ENCODE measurements at regions not wholly inside any gene's neighbourhood (a gene's known extent, or its start where the extent isn't known, plus 50 kb on each side); places are given as distances from the start of the nearest gene placed in this dataset.

DNA sequence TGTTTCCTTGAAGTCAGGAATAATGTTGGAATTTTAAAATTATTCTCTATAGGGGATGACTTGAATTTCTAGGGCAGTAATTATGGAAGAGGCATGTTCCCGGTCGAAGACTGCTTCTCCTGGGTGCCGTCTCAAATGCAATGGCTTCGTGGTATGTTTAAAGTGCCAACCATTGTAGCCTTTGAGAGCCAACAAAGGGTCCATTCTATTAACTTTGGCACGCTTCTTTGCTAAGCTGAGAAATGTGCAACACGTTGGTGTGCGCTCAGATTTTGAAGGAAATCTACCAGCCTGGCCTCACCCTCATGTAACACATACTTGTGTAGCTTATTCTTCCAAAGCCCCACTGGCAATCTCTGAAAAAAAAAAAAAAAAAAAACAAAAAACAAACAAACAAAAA, 221.2 kb upstream of the ANKH start:
- TF ChIP-seq CTCF (conservative IDR thresholded peaks at IDR 0.05 in 1 of 2, IDR thresholded peaks at IDR 0.05 in 1 of 2; ENCODE audit: low read depth in 1 of 2, low read length in 2 of 2) (no peak), EZH2 (IDR thresholded peaks at IDR 0.05; ENCODE audit: low read length, missing control alignments) (no peak)
